ENCODE measurements at regions not wholly inside any gene's neighbourhood (a gene's known extent, or its start where the extent isn't known, plus 50 kb on each side); places are given as distances from the start of the nearest gene placed in this dataset.

DNA sequence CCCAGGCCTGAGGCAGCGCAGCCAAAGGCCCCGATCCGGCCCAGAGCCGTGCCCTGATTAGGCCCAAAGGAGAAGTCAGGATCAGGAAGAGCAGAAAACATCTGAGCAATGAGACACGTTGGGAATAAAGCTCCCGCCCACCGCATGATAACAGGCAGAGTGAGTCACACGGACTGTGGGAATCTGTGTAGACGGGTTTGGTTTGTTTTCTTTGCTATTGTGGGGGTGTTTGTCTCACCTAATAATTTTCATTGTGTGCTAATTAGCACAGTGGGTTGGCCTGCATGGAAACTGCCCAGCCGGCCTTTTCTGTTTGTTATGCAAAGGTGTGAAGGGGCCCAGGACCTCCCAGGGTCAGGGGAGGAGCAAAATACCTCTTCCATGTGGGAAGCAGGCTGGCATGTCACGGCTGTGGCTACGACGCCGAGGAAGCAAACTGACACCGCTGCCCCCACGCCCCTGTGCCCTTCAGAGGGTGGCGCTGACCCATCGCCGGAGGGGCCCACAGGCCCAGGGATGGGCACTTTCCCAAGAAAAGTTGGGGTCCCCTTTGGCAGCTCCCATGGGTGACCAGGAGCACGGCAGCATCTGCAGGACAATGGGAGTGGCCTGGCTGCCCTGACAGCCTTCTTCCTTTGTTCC is 68.4 kb upstream of the CTDP1 start:
- peaks cover 12% of the 10 kb centered on the region; the same call in 1 of the 2 replicates for H3K4me1 ChIP-seq (ENCODE audit: control insufficient read depth, insufficient read depth, low read length)
- H3K27ac ChIP-seq (ENCODE audit: low read depth, low read length), result peak overlapping the region; percentile 77; the same call in 1 of the 2 replicates
- no peaks in the 10 kb centered on the region for H3K9me3 ChIP-seq (ENCODE audit: control insufficient read depth, insufficient read depth, low read depth, low read length)
- no peaks in the 10 kb centered on the region for H3K27me3 ChIP-seq (ENCODE audit: control insufficient read depth, insufficient read depth, low read length)
- H3K36me3 ChIP-seq (ENCODE audit: control insufficient read depth, insufficient read depth, low read length), result no peaks in the 10 kb centered on the region
- H3K9ac ChIP-seq (ENCODE audit: low read length), result no peak overlapping the region
- no peak overlapping the region for H3K4me3 ChIP-seq (ENCODE audit: low read depth, low read length)

DNA sequence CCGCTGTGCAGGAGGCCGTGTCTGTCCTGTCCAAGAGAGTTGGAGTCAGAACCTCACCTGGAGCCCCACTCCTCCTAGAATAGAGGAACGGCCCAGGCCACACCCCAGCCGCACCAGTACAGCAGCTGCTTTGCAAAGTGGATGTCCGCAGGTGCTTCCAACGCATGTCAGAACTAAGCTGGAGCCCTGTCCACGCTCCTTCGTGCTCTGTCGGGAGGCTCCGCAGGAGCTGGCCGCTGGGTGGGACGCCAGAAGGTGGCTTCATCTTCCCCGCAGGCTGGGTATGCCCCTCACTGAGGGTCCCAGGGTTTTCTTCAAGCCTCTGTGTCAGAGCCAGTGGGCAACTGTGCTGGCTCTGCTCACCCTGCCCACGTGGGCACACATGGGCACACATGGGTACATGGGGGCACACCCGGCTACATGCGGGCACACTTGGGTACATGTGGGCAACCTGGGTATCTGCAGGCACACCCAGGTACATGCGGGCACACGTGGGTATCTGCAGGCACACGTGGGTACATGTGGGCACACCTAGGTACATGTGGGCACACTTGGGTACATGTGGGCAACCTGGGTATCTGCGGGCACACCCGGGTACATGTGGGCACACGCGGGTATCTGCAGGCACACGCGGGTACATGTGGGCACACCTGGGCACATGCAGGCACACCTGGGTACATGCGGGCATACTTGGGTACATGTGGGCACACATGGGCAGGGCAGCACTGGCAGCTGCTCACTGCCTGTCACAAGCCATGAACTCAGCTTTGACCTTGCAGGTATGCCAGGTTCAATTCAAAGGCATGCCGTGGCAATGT is 67.1 kb upstream of the CTDP1 start:
- Histone ChIP-seq H3K9ac (ENCODE audit: low read length) (no peak overlapping the region), H3K9me3 (ENCODE audit: control insufficient read depth, insufficient read depth, low read depth, low read length) (no peaks in the 10 kb centered on the region), H3K4me1 (ENCODE audit: control insufficient read depth, insufficient read depth, low read length) (peaks cover 12% of the 10 kb centered on the region; the same call in 1 of the 2 replicates), H3K27ac (ENCODE audit: low read depth, low read length) (no peak overlapping the region), H3K27me3 (ENCODE audit: control insufficient read depth, insufficient read depth, low read length) (no peaks in the 10 kb centered on the region), H3K4me3 (ENCODE audit: low read depth, low read length) (no peak overlapping the region), H3K36me3 (ENCODE audit: control insufficient read depth, insufficient read depth, low read length) (no peaks in the 10 kb centered on the region)

DNA sequence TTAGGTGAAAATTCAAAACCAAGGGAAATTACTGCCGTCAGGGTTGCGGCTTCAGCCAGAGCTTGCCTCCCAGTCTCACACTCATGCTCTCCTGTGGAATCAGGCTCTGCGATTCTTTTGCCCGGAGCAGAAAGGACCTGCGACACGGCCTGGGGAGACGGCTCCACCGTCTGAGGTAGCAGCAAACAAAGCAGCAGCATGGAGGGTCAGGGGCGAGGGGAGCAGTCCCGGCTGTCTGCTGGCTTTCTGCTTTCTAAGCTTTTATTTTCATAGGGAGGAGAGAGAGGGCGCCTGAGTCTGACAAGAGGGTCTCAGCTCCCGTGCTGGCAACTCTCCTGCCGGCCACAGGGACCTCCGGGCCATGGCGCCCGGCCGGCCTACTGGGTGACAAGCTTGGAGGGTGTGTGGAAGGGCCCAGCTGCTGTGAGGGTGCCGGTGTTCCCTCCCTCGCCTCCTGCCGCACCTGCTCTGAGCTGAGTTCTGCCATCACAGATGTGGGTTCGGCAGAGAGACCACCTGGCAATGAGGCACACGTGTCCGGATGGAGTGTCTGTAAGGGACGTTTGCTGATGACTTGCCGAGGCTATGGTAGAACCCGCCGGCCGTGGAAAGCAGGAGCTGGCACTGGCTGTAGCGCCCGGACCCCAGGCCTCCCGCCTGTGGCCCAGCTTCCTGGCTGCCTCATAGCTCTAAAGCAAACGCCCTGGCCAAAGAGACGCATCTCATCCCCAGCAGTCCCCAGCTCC is 66.2 kb upstream of the CTDP1 start:
- Histone ChIP-seq H3K27ac (ENCODE audit: low read depth, low read length) (no peak overlapping the region), H3K4me3 (ENCODE audit: low read depth, low read length) (no peak overlapping the region), H3K9me3 (ENCODE audit: control insufficient read depth, insufficient read depth, low read depth, low read length) (no peaks in the 10 kb centered on the region), H3K4me1 (ENCODE audit: control insufficient read depth, insufficient read depth, low read length) (peaks cover 12% of the 10 kb centered on the region; the same call in 1 of the 2 replicates), H3K27me3 (ENCODE audit: control insufficient read depth, insufficient read depth, low read length) (no peaks in the 10 kb centered on the region), H3K36me3 (ENCODE audit: control insufficient read depth, insufficient read depth, low read length) (no peaks in the 10 kb centered on the region), H3K9ac (ENCODE audit: low read length) (no peak overlapping the region)

DNA sequence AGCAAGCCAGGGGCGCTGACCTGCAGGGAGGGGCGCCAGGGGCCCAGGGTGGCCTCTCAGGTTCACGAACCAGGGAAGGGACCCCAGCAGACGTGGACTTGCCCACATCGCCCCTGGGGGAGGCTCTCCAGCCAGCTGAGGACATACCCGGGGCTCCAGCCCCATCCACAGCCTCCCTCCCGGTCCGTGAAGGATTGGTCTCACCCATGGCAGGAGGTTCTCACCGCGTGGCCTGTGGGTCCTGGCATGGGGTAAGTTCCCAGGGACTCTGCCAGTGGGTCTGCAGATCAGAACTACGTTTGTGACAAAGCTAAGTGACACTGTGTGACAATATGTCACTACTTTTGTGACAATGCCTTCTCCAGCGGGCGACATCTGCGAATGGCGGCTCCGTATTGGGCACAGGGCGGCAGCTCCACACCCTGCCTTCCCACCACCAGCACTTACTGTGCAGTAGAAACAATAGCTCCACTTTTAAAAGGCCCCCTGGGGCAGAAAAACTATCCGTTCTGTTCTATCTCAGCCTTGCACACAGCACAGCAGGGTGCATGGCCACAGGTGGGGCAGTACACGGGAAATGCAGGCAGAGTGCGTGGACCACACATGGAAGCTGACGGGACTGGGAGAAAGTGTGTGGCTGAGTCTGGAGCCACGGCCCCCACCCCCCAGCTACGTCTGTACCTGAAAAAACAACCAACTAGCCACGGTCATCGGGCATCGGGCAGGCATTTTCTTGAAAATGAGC is 65.2 kb upstream of the CTDP1 start:
- Histone ChIP-seq H3K9me3 (ENCODE audit: control insufficient read depth, insufficient read depth, low read depth, low read length) (no peaks in the 10 kb centered on the region), H3K4me1 (ENCODE audit: control insufficient read depth, insufficient read depth, low read length) (peaks cover 12% of the 10 kb centered on the region; the same call in 1 of the 2 replicates), H3K9ac (ENCODE audit: low read length) (no peak overlapping the region), H3K27ac (ENCODE audit: low read depth, low read length) (no peak overlapping the region), H3K36me3 (ENCODE audit: control insufficient read depth, insufficient read depth, low read length) (no peaks in the 10 kb centered on the region), H3K27me3 (ENCODE audit: control insufficient read depth, insufficient read depth, low read length) (no peaks in the 10 kb centered on the region), H3K4me3 (ENCODE audit: low read depth, low read length) (no peak overlapping the region)

DNA sequence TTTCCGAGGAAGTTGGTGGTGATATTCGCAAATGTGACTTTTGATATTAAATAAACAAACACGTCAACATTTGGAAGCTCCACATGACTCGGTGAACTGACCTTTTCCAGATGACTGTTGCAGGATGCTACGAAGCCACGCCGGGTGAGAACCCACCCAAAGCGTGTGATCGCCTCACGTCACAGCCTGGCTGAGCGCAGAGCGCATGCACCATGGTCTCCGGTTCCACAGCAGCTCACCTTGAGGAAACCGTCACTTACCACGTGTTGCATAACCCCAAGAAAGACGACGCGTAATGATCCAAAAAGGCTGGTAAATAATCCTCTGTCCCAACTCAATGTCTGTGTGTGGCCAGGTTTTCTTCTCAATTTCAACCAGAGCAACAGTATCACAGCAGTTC is 64.5 kb upstream of the CTDP1 start:
- H3K9ac ChIP-seq (ENCODE audit: low read length), result no peak overlapping the region
- H3K27ac ChIP-seq (ENCODE audit: low read depth, low read length), result no peak overlapping the region
- H3K4me1 ChIP-seq (ENCODE audit: control insufficient read depth, insufficient read depth, low read length), result peaks cover 12% of the 10 kb centered on the region; the same call in 1 of the 2 replicates
- H3K27me3 ChIP-seq (ENCODE audit: control insufficient read depth, insufficient read depth, low read length), result no peaks in the 10 kb centered on the region
- peaks cover 4% of the 10 kb centered on the region for H3K9me3 ChIP-seq (ENCODE audit: control insufficient read depth, insufficient read depth, low read depth, low read length)
- no peak overlapping the region for H3K4me3 ChIP-seq (ENCODE audit: low read depth, low read length)
- H3K36me3 ChIP-seq (ENCODE audit: control insufficient read depth, insufficient read depth, low read length), result no peaks in the 10 kb centered on the region

DNA sequence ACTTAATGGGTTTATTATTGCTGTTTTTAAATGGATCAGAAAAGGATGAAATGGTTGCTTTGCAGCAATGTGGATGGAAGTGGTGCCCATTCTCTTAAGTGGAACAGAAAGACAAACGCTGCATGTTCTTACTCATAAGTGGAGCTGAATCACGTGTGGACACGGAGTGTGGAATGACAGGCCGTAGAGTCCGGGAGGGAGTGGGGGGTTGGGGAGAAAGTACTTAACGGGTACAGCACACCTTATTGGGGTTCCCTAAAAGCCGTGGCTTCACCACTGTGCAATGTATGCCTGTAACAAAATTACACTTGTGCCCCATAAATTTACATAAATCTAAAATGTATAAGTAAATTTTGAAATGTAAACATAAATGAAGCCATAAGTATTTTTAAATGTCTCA is 64.0 kb upstream of the CTDP1 start:
- Histone ChIP-seq H3K9me3 (ENCODE audit: control insufficient read depth, insufficient read depth, low read depth, low read length) (peaks cover 8% of the 10 kb centered on the region), H3K27me3 (ENCODE audit: control insufficient read depth, insufficient read depth, low read length) (no peaks in the 10 kb centered on the region), H3K4me1 (ENCODE audit: control insufficient read depth, insufficient read depth, low read length) (peaks cover 9% of the 10 kb centered on the region; the same call in 1 of the 2 replicates), H3K4me3 (ENCODE audit: low read depth, low read length) (no peak overlapping the region), H3K9ac (ENCODE audit: low read length) (no peak overlapping the region), H3K27ac (ENCODE audit: low read depth, low read length) (no peak overlapping the region), H3K36me3 (ENCODE audit: control insufficient read depth, insufficient read depth, low read length) (no peaks in the 10 kb centered on the region)

DNA sequence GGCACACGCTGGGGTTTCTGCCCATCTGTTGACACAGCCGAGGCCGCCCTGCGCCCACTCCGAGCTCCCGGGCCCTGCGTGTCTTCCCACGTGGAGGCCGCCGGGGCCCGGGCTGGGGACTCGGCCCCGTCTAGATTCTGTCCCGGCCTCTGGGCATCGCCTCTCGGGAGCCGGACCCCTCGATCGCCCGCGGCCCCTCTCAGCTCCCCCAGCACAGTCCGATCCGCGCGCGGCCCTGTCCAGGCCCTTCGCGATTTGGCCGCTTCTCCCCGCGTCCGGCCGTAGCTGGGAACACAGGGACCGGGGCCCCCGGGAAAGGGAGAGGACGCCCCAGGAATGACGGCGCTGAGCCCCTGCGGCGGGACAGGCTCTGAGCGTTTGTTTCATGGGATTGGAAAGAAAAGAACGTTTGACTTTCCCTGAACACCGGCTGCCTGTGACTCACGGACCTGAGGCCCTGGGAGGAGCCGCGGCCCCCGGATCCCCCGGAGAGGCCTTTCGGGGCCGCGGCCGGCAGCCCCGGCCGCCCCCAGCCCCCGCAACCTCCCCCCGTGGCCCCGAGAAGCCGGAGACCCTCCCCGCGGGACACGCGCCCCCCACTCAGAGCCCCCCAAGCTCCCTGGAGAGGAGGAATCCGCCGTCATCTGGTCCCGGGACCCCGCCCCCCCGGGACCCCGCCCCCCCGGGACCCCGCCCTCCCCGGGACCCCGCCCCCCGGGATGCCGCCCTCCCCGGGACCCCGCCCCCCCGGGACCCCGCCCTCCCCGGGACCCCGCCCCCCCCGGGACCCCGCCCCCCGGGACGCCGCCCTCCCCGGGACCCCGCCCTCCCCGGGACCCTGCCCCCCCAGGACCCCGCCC is 62.7 kb upstream of the CTDP1 start:
- H3K36me3 ChIP-seq (ENCODE audit: control insufficient read depth, insufficient read depth, low read length), result no peaks in the 10 kb centered on the region
- H3K4me1 ChIP-seq (ENCODE audit: control insufficient read depth, insufficient read depth, low read length), result peaks cover 2% of the 10 kb centered on the region; the same call in 1 of the 2 replicates
- peaks cover 8% of the 10 kb centered on the region for H3K9me3 ChIP-seq (ENCODE audit: control insufficient read depth, insufficient read depth, low read depth, low read length)
- H3K27ac ChIP-seq (ENCODE audit: low read depth, low read length), result no peak overlapping the region
- H3K27me3 ChIP-seq (ENCODE audit: control insufficient read depth, insufficient read depth, low read length), result no peaks in the 10 kb centered on the region
- peak overlapping the region; percentile 23 for H3K9ac ChIP-seq (ENCODE audit: low read length)
- peak overlapping the region; percentile 51 for H3K4me3 ChIP-seq (ENCODE audit: low read depth, low read length)

DNA sequence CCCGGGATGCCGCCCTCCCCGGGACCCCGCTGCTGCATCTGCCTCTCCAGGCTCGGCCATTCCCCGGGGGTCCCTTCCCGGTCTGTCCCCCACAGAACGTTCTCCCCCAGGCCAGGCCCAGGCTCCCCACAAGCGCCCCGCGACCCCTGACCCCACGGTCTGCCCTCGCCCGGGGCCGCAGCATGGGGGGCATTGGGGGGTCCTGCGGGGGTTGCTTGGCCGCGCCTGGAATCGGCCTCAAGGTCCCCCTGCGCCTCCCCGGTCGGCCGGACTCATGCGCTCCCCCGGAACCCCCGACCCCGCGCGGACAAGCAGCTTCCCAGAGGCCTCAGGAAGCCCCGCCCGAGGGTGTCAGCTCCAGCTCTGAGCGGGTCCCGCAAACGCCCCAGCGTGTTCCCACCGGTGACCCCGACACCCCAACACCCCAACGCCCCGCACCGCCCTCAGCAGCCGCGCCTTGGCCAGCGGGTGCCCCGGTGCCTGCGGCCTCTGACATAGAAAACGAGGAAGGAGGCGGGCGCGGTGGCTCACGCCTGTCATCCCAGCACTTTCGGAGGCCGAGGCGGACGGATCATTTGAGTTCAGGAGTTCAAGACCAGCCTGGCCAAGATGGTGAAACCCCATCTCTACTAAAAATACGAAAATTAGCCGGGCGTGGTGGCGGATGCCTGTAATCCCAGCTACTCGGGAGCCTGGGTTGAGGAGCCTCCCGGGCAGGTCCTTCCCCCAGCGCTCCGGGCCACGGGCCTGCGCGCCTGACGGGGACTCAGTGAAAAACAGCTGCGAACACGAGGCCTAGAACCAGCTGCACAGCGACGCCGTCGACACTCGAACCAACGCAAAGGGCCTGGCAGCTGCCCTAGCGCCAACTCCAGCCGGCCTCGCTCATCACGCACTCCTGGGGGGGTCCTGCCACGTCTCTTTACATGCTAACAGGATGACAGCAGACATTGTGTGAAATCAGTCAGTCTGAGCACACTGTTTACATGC is 61.8 kb upstream of the CTDP1 start:
- no peaks in the 10 kb centered on the region for H3K27me3 ChIP-seq (ENCODE audit: control insufficient read depth, insufficient read depth, low read length)
- no peak overlapping the region for H3K27ac ChIP-seq (ENCODE audit: low read depth, low read length)

DNA sequence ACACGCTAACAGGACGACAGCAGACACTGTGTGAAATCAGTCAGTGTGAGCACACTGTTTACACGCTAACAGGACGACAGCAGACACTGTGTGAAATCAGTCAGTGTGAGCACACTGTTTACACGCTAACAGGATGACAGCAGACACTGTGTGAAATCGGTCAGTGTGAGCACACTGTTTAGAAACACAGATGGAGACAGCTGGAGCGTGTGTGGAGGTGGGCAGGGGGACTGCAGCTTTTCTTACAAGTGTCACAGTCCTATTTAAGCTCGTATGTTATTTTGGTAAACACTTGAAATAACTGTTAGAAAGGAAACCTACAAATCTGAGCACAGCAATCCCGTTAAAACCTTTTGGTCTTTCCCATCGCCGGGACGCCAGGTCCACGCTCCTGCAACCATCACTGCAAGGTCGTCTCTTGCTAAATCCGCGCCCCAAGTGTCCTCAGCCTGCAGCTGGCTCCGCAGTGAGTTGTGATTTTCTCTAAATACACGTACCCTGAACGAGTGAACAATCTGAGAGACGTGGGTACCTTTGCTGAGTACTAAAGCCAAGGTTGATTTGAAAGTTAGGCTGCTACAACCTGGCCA is 58.9 kb upstream of the CTDP1 start:
- Histone ChIP-seq H3K36me3 (ENCODE audit: control insufficient read depth, insufficient read depth, low read length) (no peaks in the 10 kb centered on the region), H3K27me3 (ENCODE audit: control insufficient read depth, insufficient read depth, low read length) (no peaks in the 10 kb centered on the region), H3K4me1 (ENCODE audit: control insufficient read depth, insufficient read depth, low read length) (peaks cover 9% of the 10 kb centered on the region), H3K27ac (ENCODE audit: low read depth, low read length) (no peak overlapping the region), H3K9ac (ENCODE audit: low read length) (no peak overlapping the region), H3K4me3 (ENCODE audit: low read depth, low read length) (no peak overlapping the region), H3K9me3 (ENCODE audit: control insufficient read depth, insufficient read depth, low read depth, low read length) (peaks cover 8% of the 10 kb centered on the region)

More for the DNA sequence above, 61.8 kb upstream of the CTDP1 start:
- H3K4me1 ChIP-seq (ENCODE audit: control insufficient read depth, insufficient read depth, low read length), result peaks cover 9% of the 10 kb centered on the region
- H3K9ac ChIP-seq (ENCODE audit: low read length), result no peak overlapping the region
- no peak overlapping the region for H3K4me3 ChIP-seq (ENCODE audit: low read depth, low read length)
- peaks cover 8% of the 10 kb centered on the region for H3K9me3 ChIP-seq (ENCODE audit: control insufficient read depth, insufficient read depth, low read depth, low read length)
- H3K36me3 ChIP-seq (ENCODE audit: control insufficient read depth, insufficient read depth, low read length), result no peaks in the 10 kb centered on the region

Data from HUES6 (cell line).